Subcutaneous abdominal adipose tissue (tissue), 5 donors: ENCODE measurements at regions not wholly inside any gene's neighbourhood (a gene's known extent, or its start where the extent isn't known, plus 50 kb on each side); places are given as distances from the start of the nearest gene placed in this dataset.

Source experiments
- H3K27ac ChIP-seq: one replicate; pipeline ENCODE4 v1.7.0; 2013; ENCODE audit warnings: low read depth, mild to moderate bottlenecking, inconsistent platforms, low read length, moderate library complexity
- H3K27me3 ChIP-seq, 5 donors: one replicate each; pipeline ENCODE4 v1.7.0; 2013; ENCODE audit warnings: low read length in 5 of 5, inconsistent platforms in 1 of 5; ENCODE audit not compliant: control insufficient read depth in 5 of 5, insufficient read depth in 4 of 5
- H3K36me3 ChIP-seq, 5 donors: one replicate each; pipeline ENCODE4 v1.7.0; 2013; ENCODE audit warnings: low read length in 5 of 5; ENCODE audit not compliant: control insufficient read depth in 5 of 5, insufficient read depth in 5 of 5
- H3K4me1 ChIP-seq, 5 donors: one replicate each; pipeline ENCODE4 v1.7.0; 2013; ENCODE audit warnings: low read length in 5 of 5, mild to moderate bottlenecking in 3 of 5, moderate library complexity in 1 of 5; ENCODE audit not compliant: control insufficient read depth in 5 of 5, insufficient read depth in 5 of 5
- H3K4me3 ChIP-seq, 5 donors: one replicate each; pipeline ENCODE4 v1.7.0; 2013; ENCODE audit warnings: low read length in 5 of 5, low read depth in 1 of 5
- H3K9ac ChIP-seq, 5 donors: one replicate each; pipeline ENCODE4 v1.7.0; 2013; ENCODE audit warnings: low read length in 5 of 5, mild to moderate bottlenecking in 4 of 5, moderate library complexity in 3 of 5
- H3K9me3 ChIP-seq, 5 donors: one replicate each; pipeline ENCODE4 v1.7.0; 2013; ENCODE audit warnings: low read length in 5 of 5; ENCODE audit not compliant: control insufficient read depth in 5 of 5
- donor health status: healthy.
- donor health status: healthy.
- donor health status: healthy.
- donor health status: healthy.
- donor health status: healthy.

- Histone ChIP-seq H3K27me3 (peaks cover 19 to 36% (median 26%) of the 10 kb centered on the region in 5 donors), H3K4me3 (no peak overlapping the region), H3K27ac (no peak overlapping the region), H3K4me1 (no peaks in the 10 kb centered on the region), H3K9ac (no peak overlapping the region), H3K36me3 (no peaks in the 10 kb centered on the region), H3K9me3 (peaks cover 0 to 10% (median 6%) of the 10 kb centered on the region in 5 donors)
These were observed 52.2 kb downstream of the ADRA2C start for GRCh38 chr4:3818371-3818770.

GRCh38 chr4:3819210-3819919, 53.2 kb downstream of the ADRA2C start:
- Histone ChIP-seq H3K36me3 (no peaks in the 10 kb centered on the region), H3K4me1 (no peaks in the 10 kb centered on the region), H3K4me3 (no peak overlapping the region), H3K9ac (no peak overlapping the region), H3K27me3 (peaks cover 21 to 39% (median 25%) of the 10 kb centered on the region in 5 donors), H3K27ac (no peak overlapping the region), H3K9me3 (peaks cover 0 to 10% (median 6%) of the 10 kb centered on the region in 5 donors)

GRCh38 chr4:3820016-3820805, 54.0 kb downstream of the ADRA2C start:
- H3K9me3 ChIP-seq = peaks cover 0 to 10% (median 6%) of the 10 kb centered on the region in 5 donors
- H3K9ac ChIP-seq = no peak overlapping the region
- H3K4me3 ChIP-seq = no peak overlapping the region
- H3K36me3 ChIP-seq = no peaks in the 10 kb centered on the region
- no peak overlapping the region for H3K27ac ChIP-seq
- H3K4me1 ChIP-seq = no peaks in the 10 kb centered on the region
- H3K27me3 ChIP-seq = peaks cover 21 to 41% (median 28%) of the 10 kb centered on the region in 5 donors

- Histone ChIP-seq H3K9ac (no peak overlapping the region), H3K27me3 (peaks cover 21 to 45% (median 28%) of the 10 kb centered on the region in 5 donors), H3K9me3 (peaks cover 0 to 10% (median 6%) of the 10 kb centered on the region in 5 donors), H3K27ac (no peak overlapping the region), H3K4me3 (no peak overlapping the region), H3K36me3 (no peaks in the 10 kb centered on the region), H3K4me1 (no peaks in the 10 kb centered on the region)
These were observed 54.8 kb downstream of the ADRA2C start for GRCh38 chr4:3820806-3821579.

- H3K36me3 ChIP-seq = no peaks in the 10 kb centered on the region
- H3K4me3 ChIP-seq = no peak overlapping the region
- H3K27me3 ChIP-seq = peaks cover 21 to 45% (median 29%) of the 10 kb centered on the region in 5 donors
- peaks cover 0 to 8% (median 4%) of the 10 kb centered on the region in 5 donors for H3K9me3 ChIP-seq
- no peak overlapping the region for H3K9ac ChIP-seq
- H3K27ac ChIP-seq = no peak overlapping the region
- no peaks in the 10 kb centered on the region for H3K4me1 ChIP-seq
These were observed 55.5 kb downstream of the ADRA2C start for GRCh38 chr4:3821580-3822229.

- H3K9me3 ChIP-seq = peaks cover 0 to 2% (median 0%) of the 10 kb centered on the region in 5 donors
- H3K9ac ChIP-seq = no peak overlapping the region
- no peaks in the 10 kb centered on the region for H3K36me3 ChIP-seq
- no peak overlapping the region for H3K4me3 ChIP-seq
- peaks cover 21 to 45% (median 30%) of the 10 kb centered on the region in 5 donors for H3K27me3 ChIP-seq
- H3K4me1 ChIP-seq = peaks cover 0 to 6% (median 5%) of the 10 kb centered on the region in 5 donors
- H3K27ac ChIP-seq = no peak overlapping the region
These were observed 56.2 kb downstream of the ADRA2C start for GRCh38 chr4:3822230-3822947.

- Histone ChIP-seq H3K27ac (no peak overlapping the region), H3K4me1 (peaks cover 0 to 15% (median 13%) of the 10 kb centered on the region in 5 donors), H3K9ac (no peak overlapping the region), H3K27me3 (peaks cover 21 to 45% (median 30%) of the 10 kb centered on the region in 5 donors), H3K36me3 (no peaks in the 10 kb centered on the region), H3K9me3 (no peaks in the 10 kb centered on the region), H3K4me3 (no peak overlapping the region)
These were observed 57.5 kb downstream of the ADRA2C start for GRCh38 chr4:3823496-3824341.

- Histone ChIP-seq H3K4me3 (no peak overlapping the region), H3K9me3 (no peaks in the 10 kb centered on the region), H3K9ac (no peak overlapping the region), H3K27ac (no peak overlapping the region), H3K27me3 (peaks cover 21 to 52% (median 35%) of the 10 kb centered on the region in 5 donors), H3K36me3 (no peaks in the 10 kb centered on the region), H3K4me1 (peaks cover 0 to 15% (median 13%) of the 10 kb centered on the region in 5 donors)
These were observed 58.5 kb downstream of the ADRA2C start for GRCh38 chr4:3824521-3825270.
